CD8-positive, alpha-beta memory T cell (primary cell): ENCODE measurements at regions not wholly inside any gene's neighbourhood (a gene's known extent, or its start where the extent isn't known, plus 50 kb on each side); places are given as distances from the start of the nearest gene placed in this dataset.

Experiments used
- CTCF ChIA-PET: fragments of 350-600 bp; sonication (Branson Sonifier 250); formaldehyde crosslinking; loops from one replicate; lab custom pipeline; 2021; ENCODE audit warnings: antibody characterized with exemption; lab: Charles Lee
- POLR2A ChIA-PET: fragments of 350-600 bp; sonication (Branson Sonifier 250); formaldehyde crosslinking; loops from one replicate; lab custom pipeline; 2021; ENCODE audit warnings: antibody characterized with exemption; lab: Charles Lee
- DNase-seq, 5 donors: peaks; one replicate each; pipeline versions ENCODE4 v3.0.0 to v3.0.0-alpha.2; 2020 to 2022; ENCODE audit warnings: mixed read lengths in 1 of 5
- H3K27ac ChIP-seq: one replicate; pipeline ENCODE4 v1.7.0; 2013; ENCODE audit warnings: low read depth, mild to moderate bottlenecking, low read length, moderate library complexity
- H3K27me3 ChIP-seq: 2 replicates; pipeline ENCODE4 v1.7.0; 2013; ENCODE audit warnings: low read length, mild to moderate bottlenecking; ENCODE audit not compliant: insufficient read depth, poor library complexity, severe bottlenecking
- H3K36me3 ChIP-seq: 2 replicates; pipeline ENCODE4 v1.7.0; 2013; ENCODE audit warnings: mild to moderate bottlenecking, low read length, moderate library complexity; ENCODE audit not compliant: insufficient read depth
- H3K4me1 ChIP-seq: 2 replicates; pipeline ENCODE4 v1.7.0; 2013; ENCODE audit warnings: mild to moderate bottlenecking, low read length, moderate library complexity; ENCODE audit not compliant: insufficient read depth
- H3K4me3 ChIP-seq: 2 replicates; pipeline ENCODE4 v1.7.0; 2013; ENCODE audit warnings: mild to moderate bottlenecking, low read length
- H3K9me3 ChIP-seq: 2 replicates; pipeline ENCODE4 v1.7.0; 2013; ENCODE audit warnings: mild to moderate bottlenecking, low read length
- H3K27ac Mint-ChIP-seq, 8 donors: one replicate each; pipeline ENCODE4 v1.8.0; 2020 to 2021; ENCODE audit warnings: mixed read lengths in 8 of 8, mild to moderate bottlenecking in 6 of 8, inconsistent platforms in 3 of 8, moderate library complexity in 3 of 8
- H3K27me3 Mint-ChIP-seq, 2 donors: one replicate each; pipeline ENCODE4 v1.8.0; 2020 to 2021; ENCODE audit warnings: mixed read lengths in 2 of 2, mild to moderate bottlenecking in 1 of 2, moderate library complexity in 1 of 2
- H3K36me3 Mint-ChIP-seq, 3 donors: one replicate each; pipeline ENCODE4 v1.8.0; 2020 to 2021; ENCODE audit warnings: mixed read lengths in 3 of 3, inconsistent platforms in 1 of 3, mild to moderate bottlenecking in 1 of 3
- H3K4me1 Mint-ChIP-seq, 3 donors: one replicate each; pipeline ENCODE4 v1.8.0; 2020 to 2021; ENCODE audit warnings: mixed read lengths in 3 of 3, inconsistent platforms in 1 of 3, mild to moderate bottlenecking in 1 of 3
- H3K4me3 Mint-ChIP-seq, 7 donors: one replicate each; pipeline ENCODE4 v1.8.0; 2020 to 2021; ENCODE audit warnings: mixed read lengths in 7 of 7, mild to moderate bottlenecking in 6 of 7, moderate library complexity in 4 of 7, inconsistent platforms in 2 of 7
- H3K9me3 Mint-ChIP-seq, 5 donors: one replicate each; pipeline ENCODE4 v1.8.0; 2020 to 2022; ENCODE audit warnings: mixed read lengths in 5 of 5, mild to moderate bottlenecking in 3 of 5, moderate library complexity in 2 of 5, inconsistent platforms in 1 of 5

DNA sequence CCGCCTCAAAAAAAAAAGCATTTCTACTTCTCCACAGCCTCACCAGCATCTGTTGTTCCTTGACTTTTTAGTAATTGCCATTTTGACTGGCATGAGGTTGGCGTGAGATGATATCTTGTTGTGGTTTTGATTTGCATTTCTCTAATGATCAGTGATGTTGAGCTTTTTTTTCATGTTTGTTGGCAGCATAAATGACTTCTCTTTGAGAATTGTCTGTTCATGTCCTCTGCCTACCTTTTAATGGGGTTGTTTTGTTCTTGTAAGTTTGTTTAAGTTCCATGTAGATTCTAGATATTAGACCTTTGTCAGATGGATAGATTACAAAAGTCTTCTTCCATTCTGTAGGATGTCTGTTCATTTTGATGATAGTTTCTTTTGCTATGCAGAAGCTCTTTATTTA, 182.9 kb downstream of the FOXG1 start:
- H3K4me1 ChIP-seq: no peaks in the 10 kb centered on the region
- ChIA-PET CTCF (no interaction called here), POLR2A (no interaction called here)
- H3K27me3 ChIP-seq: no peaks in the 10 kb centered on the region
- H3K27ac Mint-ChIP-seq: no peak overlapping the region
- no peaks in the 10 kb centered on the region for H3K36me3 Mint-ChIP-seq
- H3K36me3 ChIP-seq: no peaks in the 10 kb centered on the region
- H3K9me3 ChIP-seq: no peaks in the 10 kb centered on the region
- no peak overlapping the region for H3K4me3 ChIP-seq
- H3K27ac ChIP-seq: no peak overlapping the region
- DNase-seq: no peak
- H3K9me3 Mint-ChIP-seq: peaks cover 6 to 48% (median 18%) of the 10 kb centered on the region in 5 donors
- H3K27me3 Mint-ChIP-seq: no peaks in the 10 kb centered on the region
- H3K4me3 Mint-ChIP-seq: no peak overlapping the region
- no peaks in the 10 kb centered on the region for H3K4me1 Mint-ChIP-seq

DNA sequence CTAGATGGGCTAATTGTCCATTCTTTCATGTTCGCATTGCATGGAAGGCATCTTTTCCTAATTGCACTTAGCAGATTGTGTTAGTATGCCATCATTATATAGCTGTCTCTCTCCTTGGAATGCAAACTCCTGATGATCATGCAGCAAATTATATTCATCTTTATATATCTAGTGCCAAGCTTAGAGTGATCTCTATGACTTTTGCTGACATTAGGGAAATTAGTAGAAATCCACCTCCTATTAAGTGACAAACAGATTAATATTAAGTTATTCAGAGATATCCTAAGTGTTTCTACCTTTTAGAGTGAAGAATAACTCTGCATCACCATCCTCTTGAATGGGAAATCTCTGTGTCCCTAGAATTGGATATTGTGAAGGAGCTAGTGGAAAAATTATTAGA, 185.6 kb downstream of the FOXG1 start:
- H3K27me3 Mint-ChIP-seq: no peaks in the 10 kb centered on the region
- ChIA-PET CTCF (no interaction called here), POLR2A (no interaction called here)

DNA sequence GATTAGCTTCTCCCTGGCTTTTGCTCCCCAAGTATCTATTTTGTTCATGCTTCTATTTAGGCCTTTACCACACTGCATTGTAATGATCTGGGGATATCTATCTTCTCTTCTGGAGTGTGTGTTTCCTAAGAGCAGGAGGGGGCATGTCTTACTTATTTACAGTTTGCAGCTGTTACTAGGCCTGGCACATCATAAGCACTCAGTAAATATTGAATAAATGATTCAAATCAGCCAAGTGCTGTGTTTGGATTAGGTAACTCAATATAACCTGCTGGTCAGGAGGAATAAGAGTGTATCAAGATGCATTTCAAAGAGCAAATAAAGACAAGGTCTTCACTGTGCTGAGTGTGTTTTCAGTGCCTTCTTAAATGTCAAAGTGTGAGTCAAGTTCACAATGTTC, 186.1 kb downstream of the FOXG1 start:
- Mint-ChIP-seq H3K9me3 (peaks cover 11 to 42% (median 24%) of the 10 kb centered on the region in 5 donors), H3K27me3 (no peaks in the 10 kb centered on the region), H3K4me1 (no peaks in the 10 kb centered on the region), H3K4me3 (no peak overlapping the region), H3K27ac (no peak overlapping the region), H3K36me3 (no peaks in the 10 kb centered on the region)
- Histone ChIP-seq H3K27ac (no peak overlapping the region), H3K36me3 (no peaks in the 10 kb centered on the region), H3K4me1 (no peaks in the 10 kb centered on the region), H3K9me3 (no peaks in the 10 kb centered on the region), H3K27me3 (no peaks in the 10 kb centered on the region), H3K4me3 (no peak overlapping the region)
- POLR2A ChIA-PET: no interaction called here
- no peak for DNase-seq
- CTCF ChIA-PET: no interaction called here

More for the DNA sequence above, 185.6 kb downstream of the FOXG1 start:
- H3K4me1 Mint-ChIP-seq: no peaks in the 10 kb centered on the region
- H3K4me1 ChIP-seq: no peaks in the 10 kb centered on the region
- no peaks in the 10 kb centered on the region for H3K9me3 ChIP-seq
- H3K27ac Mint-ChIP-seq: no peak overlapping the region
- H3K27me3 ChIP-seq: no peaks in the 10 kb centered on the region
- no peaks in the 10 kb centered on the region for H3K36me3 ChIP-seq
- no peak overlapping the region for H3K4me3 ChIP-seq
- H3K36me3 Mint-ChIP-seq: no peaks in the 10 kb centered on the region
- H3K4me3 Mint-ChIP-seq: no peak overlapping the region
- H3K27ac ChIP-seq: no peak overlapping the region
- DNase-seq: no peak
- peaks cover 11 to 39% (median 22%) of the 10 kb centered on the region in 5 donors for H3K9me3 Mint-ChIP-seq

DNA sequence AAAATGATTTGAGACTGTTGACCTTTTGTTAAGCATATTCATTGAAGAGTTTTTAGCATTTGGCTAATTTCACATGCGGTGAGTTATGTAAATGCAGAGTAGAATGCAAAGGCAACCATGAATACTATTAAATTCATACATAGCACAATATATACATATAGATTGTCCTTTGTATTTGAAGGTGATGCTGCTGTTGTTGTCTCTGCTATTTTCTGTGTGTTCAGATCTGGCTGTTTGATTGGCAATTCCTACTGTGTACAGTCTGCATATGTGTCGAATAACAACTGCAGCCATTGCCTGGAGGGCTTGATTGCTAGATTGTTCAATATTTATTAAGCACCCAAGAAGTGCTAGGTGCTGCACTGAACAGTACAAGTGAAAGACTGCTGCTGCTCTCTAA, 187.4 kb downstream of the FOXG1 start:
- DNase-seq: no peak
- Histone ChIP-seq H3K4me3 (no peak overlapping the region), H3K9me3 (no peaks in the 10 kb centered on the region), H3K27me3 (no peaks in the 10 kb centered on the region), H3K4me1 (no peaks in the 10 kb centered on the region), H3K36me3 (no peaks in the 10 kb centered on the region), H3K27ac (no peak overlapping the region)
- peaks cover 15 to 41% (median 36%) of the 10 kb centered on the region in 5 donors for H3K9me3 Mint-ChIP-seq
- no peaks in the 10 kb centered on the region for H3K4me1 Mint-ChIP-seq
- H3K27ac Mint-ChIP-seq: no peak overlapping the region
- POLR2A ChIA-PET: no interaction called here
- no peak overlapping the region for H3K4me3 Mint-ChIP-seq
- no peaks in the 10 kb centered on the region for H3K36me3 Mint-ChIP-seq
- CTCF ChIA-PET: no interaction called here
- no peaks in the 10 kb centered on the region for H3K27me3 Mint-ChIP-seq

DNA sequence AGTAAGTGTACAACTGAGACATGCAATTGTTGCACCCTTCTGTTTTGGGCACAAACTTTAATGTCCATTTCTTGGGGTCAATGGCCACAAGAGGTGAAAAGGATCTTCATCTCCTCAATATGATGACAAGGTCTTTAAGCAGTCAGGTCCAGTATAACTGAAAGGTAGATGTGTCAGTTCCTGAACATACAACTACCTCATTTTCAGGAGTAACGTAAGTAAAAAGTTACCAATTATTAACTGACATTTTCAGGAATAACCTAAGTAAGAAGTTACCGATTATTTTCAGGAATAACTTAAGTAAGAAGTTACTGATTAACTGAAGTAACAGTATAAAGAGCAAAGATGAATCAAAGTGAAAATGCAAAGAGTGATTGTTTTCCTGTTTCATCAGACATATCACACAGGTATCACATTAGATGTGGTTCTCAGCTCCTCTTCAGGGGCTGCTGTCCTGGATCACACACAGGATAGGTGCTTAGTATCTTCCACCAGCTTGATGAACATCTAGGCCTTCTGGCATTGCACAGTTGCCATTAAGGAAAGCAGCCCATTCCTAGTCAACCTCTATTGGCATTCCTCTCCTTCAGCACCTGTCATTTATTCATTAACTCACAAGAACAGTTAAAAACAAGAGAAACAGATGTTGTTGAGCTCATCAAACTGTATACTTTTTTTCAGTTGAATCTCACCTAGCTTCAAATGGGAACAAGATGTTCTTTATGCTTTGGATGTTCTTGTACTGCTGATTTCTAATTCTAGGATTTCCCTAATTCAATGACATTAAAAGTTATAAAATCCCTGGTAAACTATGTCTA, 200.0 kb downstream of the FOXG1 start:
- no peaks in the 10 kb centered on the region for H3K36me3 Mint-ChIP-seq
- ChIA-PET POLR2A (no interaction called here), CTCF (no interaction called here)
- Histone ChIP-seq H3K4me3 (no peak overlapping the region), H3K27me3 (no peaks in the 10 kb centered on the region), H3K27ac (no peak overlapping the region), H3K36me3 (no peaks in the 10 kb centered on the region), H3K4me1 (no peaks in the 10 kb centered on the region), H3K9me3 (no peaks in the 10 kb centered on the region)
- H3K4me1 Mint-ChIP-seq: no peaks in the 10 kb centered on the region
- H3K27me3 Mint-ChIP-seq: peaks cover 0 to 3% of the 10 kb centered on the region in 2 donors
- no peak overlapping the region for H3K27ac Mint-ChIP-seq
- H3K4me3 Mint-ChIP-seq: no peak overlapping the region
- H3K9me3 Mint-ChIP-seq: peaks cover 0 to 42% (median 8%) of the 10 kb centered on the region in 5 donors
- DNase-seq: no peak

DNA sequence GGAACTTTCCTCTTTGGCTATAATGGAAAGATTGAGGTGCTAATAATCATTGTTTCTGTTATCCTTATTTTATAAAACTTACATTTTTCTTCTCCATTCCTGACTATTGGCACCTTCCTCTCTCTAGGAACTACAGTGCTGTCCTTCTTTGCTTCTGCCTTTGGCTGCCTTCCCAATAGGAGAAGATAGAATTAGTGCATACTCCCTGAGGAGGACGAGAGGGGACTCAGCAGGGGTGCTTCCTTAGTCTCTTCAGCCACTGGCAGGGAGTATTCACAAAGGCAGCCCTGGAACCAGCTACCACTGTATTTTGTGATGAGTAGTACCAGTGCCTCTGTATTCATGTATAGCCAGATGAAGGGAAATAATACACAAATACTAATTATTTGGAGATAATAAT, 208.5 kb downstream of the FOXG1 start:
- Mint-ChIP-seq H3K27me3 (peaks cover 0 to 1% of the 10 kb centered on the region in 2 donors), H3K4me1 (no peaks in the 10 kb centered on the region), H3K27ac (no peak overlapping the region), H3K4me3 (no peak overlapping the region), H3K9me3 (peaks cover 0 to 43% (median 19%) of the 10 kb centered on the region in 5 donors), H3K36me3 (no peaks in the 10 kb centered on the region)
- peaks cover 6% of the 10 kb centered on the region for H3K9me3 ChIP-seq
- no peak overlapping the region for H3K4me3 ChIP-seq
- H3K36me3 ChIP-seq: no peaks in the 10 kb centered on the region
- H3K27ac ChIP-seq: no peak overlapping the region
- H3K27me3 ChIP-seq: no peaks in the 10 kb centered on the region
- no peak for DNase-seq
- ChIA-PET POLR2A (no interaction called here), CTCF (no interaction called here)
- H3K4me1 ChIP-seq: no peaks in the 10 kb centered on the region

DNA sequence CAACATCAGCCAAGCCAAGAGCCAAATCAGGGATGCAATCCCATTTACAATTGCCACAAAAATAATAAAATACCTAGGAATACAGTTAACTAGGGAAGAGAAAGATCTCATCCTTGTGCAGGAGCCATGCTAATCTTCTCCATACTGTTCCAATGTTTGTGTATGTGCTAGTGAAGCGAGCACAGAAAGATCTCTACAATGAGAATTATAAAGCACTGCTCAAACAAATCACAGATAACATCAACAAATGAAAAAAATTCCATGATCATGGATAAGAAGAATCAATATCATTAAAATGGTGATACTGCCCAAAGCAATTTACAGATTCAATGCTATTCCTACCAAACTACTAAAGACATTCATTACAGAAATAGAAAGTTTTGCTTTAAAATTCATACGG, 215.6 kb downstream of the FOXG1 start:
- DNase-seq: no peak
- H3K36me3 ChIP-seq: no peaks in the 10 kb centered on the region
- Mint-ChIP-seq H3K9me3 (peaks cover 10 to 66% (median 20%) of the 10 kb centered on the region in 5 donors), H3K27me3 (no peaks in the 10 kb centered on the region), H3K36me3 (peaks cover 0 to 1% (median 0%) of the 10 kb centered on the region in 3 donors), H3K4me1 (no peaks in the 10 kb centered on the region), H3K27ac (no peak overlapping the region), H3K4me3 (no peak overlapping the region)
- H3K4me1 ChIP-seq: no peaks in the 10 kb centered on the region
- POLR2A ChIA-PET: no interaction called here
- no peak overlapping the region for H3K4me3 ChIP-seq
- CTCF ChIA-PET: no interaction called here
- peaks cover 4% of the 10 kb centered on the region for H3K9me3 ChIP-seq
- no peak overlapping the region for H3K27ac ChIP-seq
- no peaks in the 10 kb centered on the region for H3K27me3 ChIP-seq

DNA sequence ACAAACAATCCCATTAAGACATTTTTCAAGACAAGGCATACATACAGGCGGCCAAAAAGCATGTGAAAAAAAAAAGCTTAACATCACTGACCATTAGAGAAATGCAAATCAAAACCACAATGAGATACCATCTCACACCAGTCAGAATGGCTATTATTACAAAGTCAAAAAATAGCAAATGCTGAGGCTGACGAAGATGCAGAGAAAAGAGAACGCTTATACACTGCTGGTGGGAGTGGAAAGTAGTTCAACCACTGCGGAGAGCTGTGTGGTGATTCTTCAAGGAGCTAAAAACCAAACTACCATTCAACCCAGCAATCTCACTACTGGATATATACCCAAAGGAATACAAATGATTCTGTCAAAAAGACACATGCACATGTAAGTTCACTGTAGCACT, 216.7 kb downstream of the FOXG1 start:
- no peak overlapping the region for H3K27ac Mint-ChIP-seq
- H3K9me3 Mint-ChIP-seq: peaks cover 10 to 69% (median 18%) of the 10 kb centered on the region in 5 donors

More for the DNA sequence above, 216.7 kb downstream of the FOXG1 start:
- Histone ChIP-seq H3K4me1 (no peaks in the 10 kb centered on the region), H3K36me3 (no peaks in the 10 kb centered on the region), H3K27ac (no peak overlapping the region), H3K4me3 (no peak overlapping the region), H3K27me3 (no peaks in the 10 kb centered on the region), H3K9me3 (no peaks in the 10 kb centered on the region)
- POLR2A ChIA-PET: no interaction called here
- Mint-ChIP-seq H3K36me3 (peaks cover 0 to 1% (median 0%) of the 10 kb centered on the region in 3 donors), H3K4me3 (no peak overlapping the region), H3K27me3 (no peaks in the 10 kb centered on the region), H3K4me1 (no peaks in the 10 kb centered on the region)
- DNase-seq: no peak
- CTCF ChIA-PET: no interaction called here
